Natural killer cell (primary cell): ENCODE measurements at regions not wholly inside any gene's neighbourhood (a gene's known extent, or its start where the extent isn't known, plus 50 kb on each side); places are given as distances from the start of the nearest gene placed in this dataset.

ENCODE experiments used
- ATAC-seq, 3 donors: fragments of 150-1000 bp in 2 of 3; fragments of 200-7000 bp in 1 of 3; cut with Tn5 transposase; 1 replicate in 1 of 3; 2 replicates in 2 of 3; pipeline ENCODE4 v1.10.0; 2021; ENCODE audit warnings: mild to moderate bottlenecking in 2 of 3, moderate library complexity in 2 of 3
- DNase-seq, 2 donors: peaks; one replicate each; pipeline versions ENCODE4 v3.0.0 to v3.0.0-alpha.2; 2013 to 2021; ENCODE audit warnings: mixed read lengths in 1 of 2
- H3K27ac ChIP-seq: one replicate; pipeline ENCODE4 v1.5.1; 2013; ENCODE audit warnings: mild to moderate bottlenecking, low read length
- H3K27me3 ChIP-seq: one replicate; pipeline ENCODE4 v1.6.1; 2013; ENCODE audit warnings: low read length; ENCODE audit not compliant: control insufficient read depth, insufficient read depth
- H3K36me3 ChIP-seq: one replicate; pipeline ENCODE4 v1.6.1; 2013; ENCODE audit warnings: low read length; ENCODE audit not compliant: control insufficient read depth, insufficient read depth
- H3K4me1 ChIP-seq: one replicate; pipeline ENCODE4 v1.6.1; 2013; ENCODE audit warnings: low read length; ENCODE audit not compliant: control insufficient read depth, insufficient read depth
- H3K4me3 ChIP-seq: one replicate; pipeline ENCODE4 v1.5.1; 2013; ENCODE audit warnings: low read length
- H3K9me3 ChIP-seq: one replicate; pipeline ENCODE4 v1.6.1; 2013; ENCODE audit warnings: low read length; ENCODE audit not compliant: control insufficient read depth, insufficient read depth
- H3K27ac Mint-ChIP-seq, 2 donors: one replicate each; pipeline ENCODE4 v1.8.0; 2022; ENCODE audit warnings: mild to moderate bottlenecking in 2 of 2, mixed read lengths in 2 of 2, moderate library complexity in 1 of 2
- H3K27me3 Mint-ChIP-seq, 2 donors: one replicate each; pipeline ENCODE4 v1.8.0; 2022; ENCODE audit warnings: low read depth in 2 of 2, mixed read lengths in 2 of 2
- H3K36me3 Mint-ChIP-seq: one replicate; pipeline ENCODE4 v1.8.0; 2022; ENCODE audit warnings: mixed read lengths
- H3K4me1 Mint-ChIP-seq, 2 donors: one replicate each; pipeline ENCODE4 v1.8.0; 2022; ENCODE audit warnings: mixed read lengths in 2 of 2
- H3K4me3 Mint-ChIP-seq: one replicate; pipeline ENCODE4 v1.8.0; 2022; ENCODE audit warnings: mild to moderate bottlenecking, moderate library complexity, mixed read lengths
- H3K9me3 Mint-ChIP-seq, 2 donors: one replicate each; pipeline ENCODE4 v1.8.0; 2022; ENCODE audit warnings: mixed read lengths in 2 of 2
- WGBS: methylation state at CpG from one replicate; pipeline ENCODE4 v1.1.7; 2013; ENCODE audit warnings: missing lambda C conversion rate; ENCODE audit not compliant: insufficient coverage; 5-methylcytosine and 5-hydroxymethylcytosine counted together
- intact Hi-C: fragments of 100-400 bp; cut with micrococcal nuclease; formaldehyde crosslinking; loops from one replicate; pipeline ENCODE4 v1.14.2; 2022
- TF ChIP-seq, protein P1 (sequence below): fragments of 200-600 bp; IDR thresholded peaks from one replicate; pipeline ENCODE4 v1.8.0; 2022; ENCODE audit warnings: antibody characterized with exemption

GRCh38 chr3:168386301-168386700 lies 290.6 kb upstream of the GOLIM4 start:
- Histone ChIP-seq H3K4me1 (no peaks in the 10 kb centered on the region), H3K4me3 (no peak overlapping the region), H3K27ac (no peak overlapping the region), H3K27me3 (no peaks in the 10 kb centered on the region), H3K9me3 (peaks cover 6% of the 10 kb centered on the region), H3K36me3 (no peaks in the 10 kb centered on the region)
- no peak for ATAC-seq
- no peak overlapping the region for H3K4me3 Mint-ChIP-seq
- TF ChIP-seq, protein P1, sequence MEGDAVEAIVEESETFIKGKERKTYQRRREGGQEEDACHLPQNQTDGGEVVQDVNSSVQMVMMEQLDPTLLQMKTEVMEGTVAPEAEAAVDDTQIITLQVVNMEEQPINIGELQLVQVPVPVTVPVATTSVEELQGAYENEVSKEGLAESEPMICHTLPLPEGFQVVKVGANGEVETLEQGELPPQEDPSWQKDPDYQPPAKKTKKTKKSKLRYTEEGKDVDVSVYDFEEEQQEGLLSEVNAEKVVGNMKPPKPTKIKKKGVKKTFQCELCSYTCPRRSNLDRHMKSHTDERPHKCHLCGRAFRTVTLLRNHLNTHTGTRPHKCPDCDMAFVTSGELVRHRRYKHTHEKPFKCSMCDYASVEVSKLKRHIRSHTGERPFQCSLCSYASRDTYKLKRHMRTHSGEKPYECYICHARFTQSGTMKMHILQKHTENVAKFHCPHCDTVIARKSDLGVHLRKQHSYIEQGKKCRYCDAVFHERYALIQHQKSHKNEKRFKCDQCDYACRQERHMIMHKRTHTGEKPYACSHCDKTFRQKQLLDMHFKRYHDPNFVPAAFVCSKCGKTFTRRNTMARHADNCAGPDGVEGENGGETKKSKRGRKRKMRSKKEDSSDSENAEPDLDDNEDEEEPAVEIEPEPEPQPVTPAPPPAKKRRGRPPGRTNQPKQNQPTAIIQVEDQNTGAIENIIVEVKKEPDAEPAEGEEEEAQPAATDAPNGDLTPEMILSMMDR: no peak
- DNase-seq: no peak
- H3K27me3 Mint-ChIP-seq: no peaks in the 10 kb centered on the region
- no peak overlapping the region for H3K27ac Mint-ChIP-seq
- peaks cover 20% of the 10 kb centered on the region for H3K36me3 Mint-ChIP-seq
- peaks cover 18 to 21% of the 10 kb centered on the region in 2 donors for H3K9me3 Mint-ChIP-seq
- intact Hi-C loops: no loop called here
- H3K4me1 Mint-ChIP-seq: no peaks in the 10 kb centered on the region

GRCh38 chr3:168384990-168385389 lies 289.3 kb upstream of the GOLIM4 start:
- Histone ChIP-seq H3K36me3 (no peaks in the 10 kb centered on the region), H3K4me3 (no peak overlapping the region), H3K9me3 (peaks cover 6% of the 10 kb centered on the region), H3K27ac (no peak overlapping the region), H3K4me1 (no peaks in the 10 kb centered on the region), H3K27me3 (no peaks in the 10 kb centered on the region)
- intact Hi-C loops: no loop called here
- ATAC-seq (no peak), DNase-seq (no peak)
- Mint-ChIP-seq H3K4me3 (no peak overlapping the region), H3K36me3 (peaks cover 20% of the 10 kb centered on the region), H3K27me3 (no peaks in the 10 kb centered on the region), H3K4me1 (no peaks in the 10 kb centered on the region), H3K27ac (no peak overlapping the region), H3K9me3 (peaks cover 16 to 24% of the 10 kb centered on the region in 2 donors)
- WGBS: 92% methylated on average over 4 of the region's 7 CpGs
- TF ChIP-seq, protein P1: no peak

GRCh38 chr3:168383573-168383972 lies 287.8 kb upstream of the GOLIM4 start:
- H3K9me3 ChIP-seq: peaks cover 6% of the 10 kb centered on the region
- H3K36me3 Mint-ChIP-seq: peaks cover 20% of the 10 kb centered on the region
- H3K4me1 Mint-ChIP-seq: no peaks in the 10 kb centered on the region
- no peaks in the 10 kb centered on the region for H3K27me3 Mint-ChIP-seq
- H3K4me3 ChIP-seq: no peak overlapping the region
- TF ChIP-seq, protein P1: no peak
- DNase-seq (no peak), ATAC-seq (no peak)
- no peaks in the 10 kb centered on the region for H3K27me3 ChIP-seq
- no peaks in the 10 kb centered on the region for H3K4me1 ChIP-seq
- intact Hi-C loops: no loop called here
- H3K36me3 ChIP-seq: no peaks in the 10 kb centered on the region
- no peak overlapping the region for H3K27ac Mint-ChIP-seq
- H3K4me3 Mint-ChIP-seq: no peak overlapping the region
- peaks cover 18 to 26% of the 10 kb centered on the region in 2 donors for H3K9me3 Mint-ChIP-seq
- WGBS: 84% methylated on average over 2 of the region's 2 CpGs
- no peak overlapping the region for H3K27ac ChIP-seq

DNA sequence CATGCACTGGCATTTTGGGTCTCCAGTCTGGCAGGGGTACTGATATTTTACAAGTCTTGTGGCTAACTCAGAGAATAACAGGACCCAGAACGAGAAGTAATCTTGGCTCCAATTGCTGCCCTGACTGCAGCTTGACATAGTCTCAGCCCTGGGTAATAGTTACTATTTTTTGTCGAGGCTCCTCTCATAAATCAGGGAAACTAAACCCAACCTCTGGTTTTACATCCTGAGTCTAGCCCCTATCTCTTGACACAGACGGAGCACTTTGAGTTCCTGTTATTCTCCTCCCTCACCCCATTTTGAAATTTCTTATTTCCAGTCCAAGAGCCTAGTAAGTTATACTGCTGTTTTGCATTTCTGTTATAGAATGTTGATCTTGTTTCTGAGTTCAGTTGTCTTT lies 276.1 kb upstream of the GOLIM4 start:
- intact Hi-C loops: no loop called here

More for the DNA sequence above, 276.1 kb upstream of the GOLIM4 start:
- no peaks in the 10 kb centered on the region for H3K9me3 ChIP-seq
- H3K27me3 Mint-ChIP-seq: no peaks in the 10 kb centered on the region
- H3K4me1 Mint-ChIP-seq: no peaks in the 10 kb centered on the region
- ATAC-seq (no peak), DNase-seq (no peak)
- WGBS: 18% methylated on average over 3 of the region's 3 CpGs
- no peaks in the 10 kb centered on the region for H3K4me1 ChIP-seq
- no peak overlapping the region for H3K27ac ChIP-seq
- no peak overlapping the region for H3K4me3 Mint-ChIP-seq
- no peaks in the 10 kb centered on the region for H3K36me3 Mint-ChIP-seq
- H3K36me3 ChIP-seq: no peaks in the 10 kb centered on the region
- H3K9me3 Mint-ChIP-seq: peaks cover 3 to 6% of the 10 kb centered on the region in 2 donors
- TF ChIP-seq, protein P1: no peak
- no peak overlapping the region for H3K27ac Mint-ChIP-seq
- H3K27me3 ChIP-seq: no peaks in the 10 kb centered on the region
- H3K4me3 ChIP-seq: no peak overlapping the region
